ENCODE measurements at regions not wholly inside any gene's neighbourhood (a gene's known extent, or its start where the extent isn't known, plus 50 kb on each side); places are given as distances from the start of the nearest gene placed in this dataset.

DNA sequence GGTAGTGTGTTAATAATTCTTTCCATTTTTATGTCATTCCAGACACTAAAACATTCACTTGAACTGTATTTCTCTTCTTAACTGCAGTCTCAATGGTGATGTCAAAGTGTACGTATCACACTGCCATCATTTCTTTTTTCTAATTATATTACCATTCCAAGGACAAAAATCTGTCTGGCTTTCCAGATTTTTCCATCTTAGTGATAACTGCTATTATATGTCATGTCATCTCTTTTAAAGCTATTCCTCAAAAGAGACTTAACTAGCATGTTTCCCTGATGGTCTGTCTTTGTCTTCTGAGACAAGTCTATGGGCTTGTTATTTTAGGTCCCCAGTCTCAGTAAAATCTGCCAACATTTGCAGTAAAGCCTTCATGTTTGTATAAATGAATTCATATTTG is 1207.1 kb downstream of the PCDH17 start:
- TF ChIP-seq, protein P1, sequence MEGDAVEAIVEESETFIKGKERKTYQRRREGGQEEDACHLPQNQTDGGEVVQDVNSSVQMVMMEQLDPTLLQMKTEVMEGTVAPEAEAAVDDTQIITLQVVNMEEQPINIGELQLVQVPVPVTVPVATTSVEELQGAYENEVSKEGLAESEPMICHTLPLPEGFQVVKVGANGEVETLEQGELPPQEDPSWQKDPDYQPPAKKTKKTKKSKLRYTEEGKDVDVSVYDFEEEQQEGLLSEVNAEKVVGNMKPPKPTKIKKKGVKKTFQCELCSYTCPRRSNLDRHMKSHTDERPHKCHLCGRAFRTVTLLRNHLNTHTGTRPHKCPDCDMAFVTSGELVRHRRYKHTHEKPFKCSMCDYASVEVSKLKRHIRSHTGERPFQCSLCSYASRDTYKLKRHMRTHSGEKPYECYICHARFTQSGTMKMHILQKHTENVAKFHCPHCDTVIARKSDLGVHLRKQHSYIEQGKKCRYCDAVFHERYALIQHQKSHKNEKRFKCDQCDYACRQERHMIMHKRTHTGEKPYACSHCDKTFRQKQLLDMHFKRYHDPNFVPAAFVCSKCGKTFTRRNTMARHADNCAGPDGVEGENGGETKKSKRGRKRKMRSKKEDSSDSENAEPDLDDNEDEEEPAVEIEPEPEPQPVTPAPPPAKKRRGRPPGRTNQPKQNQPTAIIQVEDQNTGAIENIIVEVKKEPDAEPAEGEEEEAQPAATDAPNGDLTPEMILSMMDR (conservative IDR thresholded peaks at IDR 0.05): no peak
- TF ChIP-seq EZH2 (IDR thresholded peaks at IDR 0.05; ENCODE audit: low read depth): no peak
